Hindlimb muscle (tissue), 1 donor: ENCODE measurements at regions not wholly inside any gene's neighbourhood (a gene's known extent, or its start where the extent isn't known, plus 50 kb on each side); places are given as distances from the start of the nearest gene placed in this dataset.
A peak's percentile ranks its signal among the peaks of the same experiment; 100 is the strongest.

Experiments used
- DNase-seq: peaks from one replicate; pipeline ENCODE4 v3.0.0-alpha.2; 2013

- DNase-seq, result no peak
These were observed 111.5 kb upstream of the ZNF366 start for GRCh38 chr5:72618708-72619107.

- DNase-seq, result no peak
These were observed 107.9 kb upstream of the ZNF366 start for GRCh38 chr5:72615061-72615460.

GRCh38 chr5:72613515-72613914 is 106.3 kb upstream of the ZNF366 start:
- DNase-seq, result no peak

GRCh38 chr5:72612810-72613209 is 105.6 kb upstream of the ZNF366 start:
- DNase-seq, result no peak

- DNase-seq, result peak; percentile 59
These were observed 104.0 kb upstream of the ZNF366 start for GRCh38 chr5:72611118-72611730.

GRCh38 chr5:72608926-72609325 is 101.7 kb upstream of the ZNF366 start:
- DNase-seq, result no peak

GRCh38 chr5:72608297-72608696 is 101.1 kb upstream of the ZNF366 start:
- peak; percentile 82 for DNase-seq

- DNase-seq, result no peak
These were observed 100.2 kb upstream of the ZNF366 start for GRCh38 chr5:72607381-72607780.

- no peak for DNase-seq
These were observed 99.3 kb upstream of the ZNF366 start for GRCh38 chr5:72606525-72606924.

GRCh38 chr5:72605632-72606031 is 98.4 kb upstream of the ZNF366 start:
- no peak for DNase-seq

GRCh38 chr5:72604798-72605154 is 97.6 kb upstream of the ZNF366 start:
- DNase-seq, result no peak

- no peak for DNase-seq
These were observed 97.0 kb upstream of the ZNF366 start for GRCh38 chr5:72604111-72604797.

- DNase-seq, result no peak
These were observed 95.8 kb upstream of the ZNF366 start for GRCh38 chr5:72602696-72603685.

GRCh38 chr5:72601861-72602260 is 94.7 kb upstream of the ZNF366 start:
- no peak for DNase-seq

GRCh38 chr5:72600391-72600981 is 93.3 kb upstream of the ZNF366 start:
- DNase-seq, result no peak

- no peak for DNase-seq
These were observed 92.5 kb upstream of the ZNF366 start for GRCh38 chr5:72599519-72600370.

- no peak for DNase-seq
These were observed 91.8 kb upstream of the ZNF366 start for GRCh38 chr5:72599065-72599433.

- DNase-seq, result no peak
These were observed 91.3 kb upstream of the ZNF366 start for GRCh38 chr5:72598401-72599064.

GRCh38 chr5:72597456-72597948 is 90.3 kb upstream of the ZNF366 start:
- no peak for DNase-seq

GRCh38 chr5:72596956-72597355 is 89.7 kb upstream of the ZNF366 start:
- DNase-seq, result no peak

GRCh38 chr5:72588640-72589039 is 81.4 kb upstream of the ZNF366 start:
- DNase-seq, result no peak
